Pons (tissue), 1 donor: ENCODE measurements at regions not wholly inside any gene's neighbourhood (a gene's known extent, or its start where the extent isn't known, plus 50 kb on each side); places are given as distances from the start of the nearest gene placed in this dataset.

Source experiments
- DNase-seq: peaks from one replicate; pipeline ENCODE4 v3.0.0-alpha.2; 2016; ENCODE audit warnings: low spot score

- no peak for DNase-seq
Observed at GRCh38 chr3:148381051-148381450, 316.7 kb upstream of the AGTR1 start.

GRCh38 chr3:148389916-148390315 is 307.8 kb upstream of the AGTR1 start:
- no peak for DNase-seq

- DNase-seq, result no peak
Observed at GRCh38 chr3:148395821-148396220, 301.9 kb upstream of the AGTR1 start.

GRCh38 chr3:148400754-148401153 is 296.9 kb upstream of the AGTR1 start:
- no peak for DNase-seq

- no peak for DNase-seq
Observed at GRCh38 chr3:148408667-148409066, 289.0 kb upstream of the AGTR1 start.

GRCh38 chr3:148420242-148420641 is 277.5 kb upstream of the AGTR1 start:
- DNase-seq, result no peak

GRCh38 chr3:148428862-148429605 is 268.7 kb upstream of the AGTR1 start:
- DNase-seq, result no peak

- peak; percentile 6 for DNase-seq
Observed at GRCh38 chr3:148433665-148434064, 264.0 kb upstream of the AGTR1 start.

- DNase-seq, result no peak
Observed at GRCh38 chr3:148435534-148435933, 262.2 kb upstream of the AGTR1 start.

- no peak for DNase-seq
Observed at GRCh38 chr3:148439254-148439822, 258.4 kb upstream of the AGTR1 start.

- DNase-seq, result no peak
Observed at GRCh38 chr3:148441191-148441590, 256.5 kb upstream of the AGTR1 start.

- DNase-seq, result no peak
Observed at GRCh38 chr3:148450819-148451218, 246.9 kb upstream of the AGTR1 start.

GRCh38 chr3:148451969-148452368 is 245.7 kb upstream of the AGTR1 start:
- no peak for DNase-seq

GRCh38 chr3:148453781-148454191 is 243.9 kb upstream of the AGTR1 start:
- no peak for DNase-seq

- no peak for DNase-seq
Observed at GRCh38 chr3:148455098-148455497, 242.6 kb upstream of the AGTR1 start.

GRCh38 chr3:148457886-148458285 is 239.8 kb upstream of the AGTR1 start:
- no peak for DNase-seq

- no peak for DNase-seq
Observed at GRCh38 chr3:148459931-148460513, 237.7 kb upstream of the AGTR1 start.

- no peak for DNase-seq
Observed at GRCh38 chr3:148460686-148461085, 237.0 kb upstream of the AGTR1 start.

GRCh38 chr3:148464246-148464645 is 233.5 kb upstream of the AGTR1 start:
- no peak for DNase-seq

GRCh38 chr3:148466143-148466542 is 231.6 kb upstream of the AGTR1 start:
- no peak for DNase-seq

GRCh38 chr3:148466980-148467740 is 230.5 kb upstream of the AGTR1 start:
- DNase-seq, result no peak

GRCh38 chr3:148477375-148477774 is 220.3 kb upstream of the AGTR1 start:
- DNase-seq, result no peak

GRCh38 chr3:148493631-148494030 is 204.1 kb upstream of the AGTR1 start:
- no peak for DNase-seq
